HCT116 (cell line): ENCODE measurements at regions not wholly inside any gene's neighbourhood (a gene's known extent, or its start where the extent isn't known, plus 50 kb on each side); places are given as distances from the start of the nearest gene placed in this dataset.

Source experiments
- ATAC-seq: fragments of 200-7000 bp; cut with Tn5 transposase; 2 replicates; pipeline ENCODE4 v1.9.1; 2020; ENCODE audit warnings: mild to moderate bottlenecking, moderate library complexity
- BruUV-seq: library from RNA; stranded (reverse); fragments of 400-500 nt; replicated peaks from 2 replicates; lab custom pipeline; 2021; lab: Mats Ljungman, UMichigan
- CTCF ChIA-PET: fragments of 300-600 bp; sonication (Branson Sonifier 250); formaldehyde crosslinking; loops from one replicate; lab custom pipeline; 2021; ENCODE audit warnings: antibody characterized with exemption; lab: Charles Lee
- POLR2A ChIA-PET: fragments of 300-600, 350-600 bp; sonication (Branson Sonifier 250); formaldehyde crosslinking; loops from one replicate; lab custom pipeline; 2021; ENCODE audit warnings: antibody characterized with exemption; lab: Charles Lee
- RAD21 ChIA-PET, 2 experiments: fragments of 300-600 bp; sonication (Branson Sonifier 250); formaldehyde crosslinking; loops; one replicate each; lab custom pipeline; 2023; ENCODE audit warnings: low total read pairs in 2 of 2; ENCODE audit not compliant: uncharacterized antibody in 2 of 2, unreplicated experiment in 2 of 2, low non-redundant PET in 1 of 2; lab: Charles Lee
- DNase-seq: peaks from one replicate; pipeline ENCODE4 v3.0.0-alpha.2; 2010; ENCODE audit warnings: low read depth, low spot score
- H2AFZ ChIP-seq: fragments of 200-600 bp; shearing (Covaris generic), sonication (generic); 2 replicates; pipeline ENCODE4 v1.6.1; 2017; ENCODE audit warnings: low read depth, mixed run types, mixed read lengths, antibody characterized with exemption, low read length; ENCODE audit not compliant: poor library complexity, severe bottlenecking
- H3K27ac ChIP-seq: 2 replicates; pipeline ENCODE4 v1.5.1; 2012; ENCODE audit warnings: low read depth, low read length
- H3K27me3 ChIP-seq: fragments of 200-600 bp; sonication (generic); 2 replicates; pipeline ENCODE4 v1.6.1; 2016; ENCODE audit warnings: mixed run types, low read length, mixed read lengths; ENCODE audit not compliant: insufficient read depth
- H3K36me3 ChIP-seq, 2 experiments: fragments of 200-500 bp in 1 of 2; fragments of 200-600 bp in 1 of 2; sonication (Bioruptor generic) in 1 of 2; sonication (generic) in 1 of 2; 2 replicates each; pipeline versions ENCODE4 v1.5.1 to v1.6.1; 2014 to 2016; ENCODE audit warnings: low read length in 2 of 2, inconsistent platforms in 1 of 2, mixed read lengths in 1 of 2, mixed run types in 1 of 2; ENCODE audit not compliant: insufficient read depth in 2 of 2, control insufficient read depth in 1 of 2
- H3K4me1 ChIP-seq, 2 experiments: fragments of 200-600 bp in 1 of 2; sonication (generic) in 1 of 2; 2 replicates each; pipeline versions ENCODE4 v1.5.1 to v1.6.1; 2012 to 2017; ENCODE audit warnings: low read length in 2 of 2, inconsistent platforms in 1 of 2, mild to moderate bottlenecking in 1 of 2, mixed read lengths in 1 of 2, mixed run types in 1 of 2, moderate library complexity in 1 of 2; ENCODE audit not compliant: insufficient read depth in 2 of 2, control insufficient read depth in 1 of 2
- H3K4me2 ChIP-seq: fragments of 200-600 bp; sonication (generic); 2 replicates; pipeline ENCODE4 v1.6.1; 2017; ENCODE audit warnings: mixed run types, low read length, mixed read lengths
- H3K4me3 ChIP-seq, 2 experiments: fragments of 200-600 bp in 1 of 2; sonication (generic) in 1 of 2; replicated peaks in 1 of 2; 2 replicates each; pipeline ENCODE4 v1.5.1; 2011 to 2016; ENCODE audit warnings: low read length in 2 of 2, control low read depth in 1 of 2, low read depth in 1 of 2, mild to moderate bottlenecking in 1 of 2, mixed read lengths in 1 of 2, mixed run types in 1 of 2
- H3K79me2 ChIP-seq: fragments of 200-600 bp; sonication (generic); 2 replicates; pipeline ENCODE4 v1.6.1; 2017; ENCODE audit warnings: mild to moderate bottlenecking, mixed run types, low read length, moderate library complexity, mixed read lengths; ENCODE audit not compliant: insufficient read depth
- H3K9ac ChIP-seq: fragments of 200-600 bp; sonication (generic); 2 replicates; pipeline ENCODE4 v1.6.1; 2016; ENCODE audit warnings: low read length, mixed read lengths
- H3K9me2 ChIP-seq: fragments of 200-600 bp; sonication (generic), shearing (Covaris generic); 2 replicates; pipeline ENCODE4 v1.6.1; 2017; ENCODE audit warnings: mixed run types, mild to moderate bottlenecking, moderate library complexity; ENCODE audit not compliant: insufficient read depth
- H3K9me3 ChIP-seq, 2 experiments: fragments of 200-500 bp in 1 of 2; fragments of 200-600 bp in 1 of 2; sonication (Bioruptor generic) in 1 of 2; sonication (generic) in 1 of 2; 2 replicates each; pipeline ENCODE4 v1.6.1; 2014 to 2017; ENCODE audit warnings: low read length in 2 of 2, mixed read lengths in 2 of 2, inconsistent platforms in 1 of 2, low read depth in 1 of 2, mild to moderate bottlenecking in 1 of 2, mixed run types in 1 of 2, moderate library complexity in 1 of 2; ENCODE audit not compliant: control insufficient read depth in 1 of 2, insufficient read depth in 1 of 2
- H4K20me1 ChIP-seq: fragments of 200-600 bp; sonication (generic), shearing (Covaris generic); 2 replicates; pipeline ENCODE4 v1.6.1; 2017; ENCODE audit warnings: mixed run types, mild to moderate bottlenecking, moderate library complexity; ENCODE audit not compliant: insufficient read depth
- ATF3 ChIP-seq: IDR thresholded peaks from 2 replicates; pipeline ENCODE4 v1.6.1; 2012
- CBX3 ChIP-seq: IDR thresholded peaks from 2 replicates; pipeline ENCODE4 v1.6.1; 2012; ENCODE audit warnings: low read depth
- CEBPB ChIP-seq: IDR thresholded peaks from 2 replicates; pipeline ENCODE4 v1.6.1; 2012; ENCODE audit warnings: low read depth
- CTCF ChIP-seq, 3 experiments: fragments of 200-600 bp in 1 of 3; sonication (generic) in 1 of 3; IDR thresholded peaks in 2 of 3; conservative IDR thresholded peaks in 1 of 3; 2 replicates each; pipeline ENCODE4 v1.5.1; 2012 to 2017; ENCODE audit warnings: low read depth in 2 of 3, low read length in 2 of 3, antibody characterized with exemption in 1 of 3, borderline replicate concordance in 1 of 3, control low read depth in 1 of 3, mild to moderate bottlenecking in 1 of 3, mixed read lengths in 1 of 3, mixed run types in 1 of 3, moderate library complexity in 1 of 3; ENCODE audit not compliant: insufficient read depth in 1 of 3
- EGR1 ChIP-seq: IDR thresholded peaks from 2 replicates; pipeline ENCODE4 v1.6.1; 2012; ENCODE audit warnings: low read depth
- ELF1 ChIP-seq: IDR thresholded peaks from 2 replicates; pipeline ENCODE4 v1.6.1; 2012; ENCODE audit warnings: low read depth, borderline replicate concordance
- EZH2 ChIP-seq: fragments of 200-600 bp; sonication (generic); IDR thresholded peaks from 2 replicates; pipeline ENCODE4 v1.6.1; 2017; ENCODE audit warnings: antibody characterized with exemption, mixed run types
- EZH2phosphoT487 ChIP-seq: fragments of 200-600 bp; IDR thresholded peaks from 2 replicates; pipeline ENCODE4 v1.6.1; 2018; ENCODE audit warnings: antibody characterized with exemption, borderline replicate concordance
- JUND ChIP-seq: IDR thresholded peaks from 2 replicates; pipeline ENCODE4 v1.6.1; 2012
- POLR2A ChIP-seq: IDR thresholded peaks from 2 replicates; pipeline ENCODE4 v1.7.0; 2011; ENCODE audit warnings: borderline replicate concordance; ENCODE audit not compliant: insufficient read depth, insufficient read length; ENCODE audit errors: extremely low read depth
- RAD21 ChIP-seq: IDR thresholded peaks from 2 replicates; pipeline ENCODE4 v1.6.1; 2012; ENCODE audit warnings: low read depth, mild to moderate bottlenecking
- REST ChIP-seq: IDR thresholded peaks from 2 replicates; pipeline ENCODE4 v1.6.1; 2012; ENCODE audit warnings: low read depth
- SIN3A ChIP-seq: IDR thresholded peaks from 2 replicates; pipeline ENCODE4 v1.6.1; 2012; ENCODE audit warnings: low read depth
- SP1 ChIP-seq: IDR thresholded peaks from 2 replicates; pipeline ENCODE4 v1.6.1; 2012; ENCODE audit warnings: low read depth
- TCF7L2 ChIP-seq: IDR thresholded peaks from 2 replicates; pipeline ENCODE4 v1.7.0; 2011; ENCODE audit warnings: borderline replicate concordance, inconsistent platforms; ENCODE audit not compliant: insufficient read depth, insufficient read length; ENCODE audit errors: extremely low read depth
- ZFX ChIP-seq: fragments of 450-650 bp; IDR thresholded peaks from 2 replicates; pipeline ENCODE4 v1.6.1; 2017
- ZNF274 ChIP-seq: fragments of 200-500 bp; sonication (Bioruptor generic); IDR thresholded peaks from 2 replicates; pipeline ENCODE4 v1.6.1; 2014; ENCODE audit warnings: mild to moderate bottlenecking, low read depth, low read length, inconsistent platforms
- intact Hi-C: fragments of 100-400 bp; cut with micrococcal nuclease; formaldehyde crosslinking; loops from 2 replicates; pipeline ENCODE4 v1.10.0; 2022
- TF ChIP-seq, protein P1 (sequence below): IDR thresholded peaks from 2 replicates; pipeline ENCODE4 v1.6.1; 2011; ENCODE audit warnings: mild to moderate bottlenecking, low read length, moderate library complexity; ENCODE audit not compliant: insufficient replicate concordance; ENCODE audit errors: extremely low read depth
- TF ChIP-seq, protein P2 (sequence below): IDR thresholded peaks from 2 replicates; pipeline ENCODE4 v1.6.1; 2012

DNA sequence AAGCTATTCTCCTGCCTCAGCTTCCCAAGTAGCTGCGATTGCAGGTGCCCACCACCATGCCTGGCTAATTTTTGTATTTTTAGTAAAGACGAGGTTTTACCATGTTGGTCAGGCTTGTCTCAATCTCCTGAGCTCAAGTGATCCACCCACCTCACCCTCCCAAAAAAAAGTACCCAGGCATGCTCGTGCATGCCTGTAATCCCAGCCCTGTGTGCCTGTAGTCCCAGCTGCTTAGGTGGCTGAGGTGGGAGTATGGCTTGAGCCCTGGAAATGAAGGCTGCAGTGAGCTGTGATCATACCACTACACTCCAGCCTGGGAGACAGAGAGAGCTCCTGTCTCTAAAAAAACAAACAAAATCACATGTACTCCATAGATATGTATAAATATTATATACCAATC, 176.5 kb downstream of the SOX2 start (continued):
- TF ChIP-seq CBX3: no peak
- TF ChIP-seq TCF7L2: no peak
- no peak for TF ChIP-seq CEBPB
- no peak for TF ChIP-seq POLR2A
- no peak for TF ChIP-seq ZNF274
- TF ChIP-seq, protein P1, sequence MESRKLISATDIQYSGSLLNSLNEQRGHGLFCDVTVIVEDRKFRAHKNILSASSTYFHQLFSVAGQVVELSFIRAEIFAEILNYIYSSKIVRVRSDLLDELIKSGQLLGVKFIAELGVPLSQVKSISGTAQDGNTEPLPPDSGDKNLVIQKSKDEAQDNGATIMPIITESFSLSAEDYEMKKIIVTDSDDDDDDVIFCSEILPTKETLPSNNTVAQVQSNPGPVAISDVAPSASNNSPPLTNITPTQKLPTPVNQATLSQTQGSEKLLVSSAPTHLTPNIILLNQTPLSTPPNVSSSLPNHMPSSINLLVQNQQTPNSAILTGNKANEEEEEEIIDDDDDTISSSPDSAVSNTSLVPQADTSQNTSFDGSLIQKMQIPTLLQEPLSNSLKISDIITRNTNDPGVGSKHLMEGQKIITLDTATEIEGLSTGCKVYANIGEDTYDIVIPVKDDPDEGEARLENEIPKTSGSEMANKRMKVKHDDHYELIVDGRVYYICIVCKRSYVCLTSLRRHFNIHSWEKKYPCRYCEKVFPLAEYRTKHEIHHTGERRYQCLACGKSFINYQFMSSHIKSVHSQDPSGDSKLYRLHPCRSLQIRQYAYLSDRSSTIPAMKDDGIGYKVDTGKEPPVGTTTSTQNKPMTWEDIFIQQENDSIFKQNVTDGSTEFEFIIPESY: no peak
- no peak for TF ChIP-seq EGR1
- TF ChIP-seq, all 23 proteins: peak for 0

DNA sequence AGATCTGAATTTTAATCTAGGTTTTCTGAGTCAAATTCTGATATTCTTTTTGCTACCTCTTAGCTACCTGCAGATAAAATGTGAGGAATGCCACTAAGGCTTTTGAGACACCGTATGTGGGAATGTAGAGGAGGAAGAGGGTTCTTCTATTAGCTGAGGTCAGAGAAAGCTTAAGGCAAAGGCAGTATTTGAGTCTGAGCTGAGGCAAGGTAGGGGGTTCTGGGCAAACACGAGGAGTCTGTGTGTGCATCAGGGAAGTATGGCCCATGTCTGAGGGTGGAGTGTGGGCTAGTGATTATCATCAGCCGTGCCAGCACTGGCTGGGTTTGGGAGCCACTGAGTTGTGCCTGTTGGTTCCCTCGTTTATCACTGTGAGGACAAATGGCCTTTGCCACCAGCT, 181.1 kb downstream of the SOX2 start:
- intact Hi-C loops: no loop called here
- H3K4me1 ChIP-seq: no peaks in the 10 kb centered on the region
- ATAC-seq: no peak
- H3K27me3 ChIP-seq: no peaks in the 10 kb centered on the region
- no peak overlapping the region for H3K4me2 ChIP-seq
- no peaks in the 10 kb centered on the region for H3K36me3 ChIP-seq
- no peaks in the 10 kb centered on the region for H3K79me2 ChIP-seq
- H2AFZ ChIP-seq: no peak overlapping the region
- H3K27ac ChIP-seq: no peak overlapping the region
- H3K9ac ChIP-seq: no peak overlapping the region
- ChIA-PET RAD21 (no interaction called here), POLR2A (no interaction called here), CTCF (no interaction called here)
- H3K9me3 ChIP-seq: no peaks in the 10 kb centered on the region
- no TSS peak for BruUV-seq
- no peaks in the 10 kb centered on the region for H3K9me2 ChIP-seq
- no peak for DNase-seq
- no peaks in the 10 kb centered on the region for H4K20me1 ChIP-seq
- H3K4me3 ChIP-seq: no peak overlapping the region
- TF ChIP-seq, protein P2, sequence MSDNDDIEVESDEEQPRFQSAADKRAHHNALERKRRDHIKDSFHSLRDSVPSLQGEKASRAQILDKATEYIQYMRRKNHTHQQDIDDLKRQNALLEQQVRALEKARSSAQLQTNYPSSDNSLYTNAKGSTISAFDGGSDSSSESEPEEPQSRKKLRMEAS: no peak
- no peak for TF ChIP-seq REST
- no peak for TF ChIP-seq RAD21
- TF ChIP-seq ZNF274: no peak
- no peak for TF ChIP-seq ATF3
- no peak for TF ChIP-seq ZFX
- no peak for TF ChIP-seq CTCF (IDR thresholded peaks at IDR 0.05 in 2 of 3, conservative IDR thresholded peaks at IDR 0.05 in 1 of 3; ENCODE audit: borderline replicate concordance in 1 of 3, insufficient read depth in 1 of 3, low read depth in 2 of 3, low read length in 2 of 3)
- TF ChIP-seq TCF7L2: no peak
- no peak for TF ChIP-seq EZH2phosphoT487
- TF ChIP-seq EZH2: no peak
- TF ChIP-seq CEBPB: no peak
- no peak for TF ChIP-seq JUND
- TF ChIP-seq ELF1: no peak
- TF ChIP-seq SP1: no peak
- no peak for TF ChIP-seq SIN3A
